Ovary (tissue), 7 donors: ENCODE measurements at regions not wholly inside any gene's neighbourhood (a gene's known extent, or its start where the extent isn't known, plus 50 kb on each side); places are given as distances from the start of the nearest gene placed in this dataset.

ENCODE experiments used
- DNase-seq, 5 donors: peaks; one replicate each; pipeline ENCODE4 v3.0.0-alpha.2; 2019 to 2020
- H3K27ac ChIP-seq, 2 donors: fragments of 200-600 bp; one replicate each; pipeline versions ENCODE4 v1.5.1 to v1.8.0; 2019 to 2022
- H3K27me3 ChIP-seq: fragments of 200-600 bp; one replicate; pipeline ENCODE4 v1.8.0; 2022
- H3K36me3 ChIP-seq: fragments of 200-600 bp; sonication (generic); one replicate; pipeline ENCODE4 v1.5.1; 2019
- H3K4me1 ChIP-seq: one replicate; pipeline ENCODE4 v1.8.1; 2013; ENCODE audit warnings: mild to moderate bottlenecking, moderate library complexity; ENCODE audit not compliant: insufficient read depth
- H3K4me3 ChIP-seq: fragments of 200-600 bp; sonication (generic); one replicate; pipeline ENCODE4 v1.5.1; 2017
- H3K9me3 ChIP-seq, 2 donors: fragments of 200-600 bp in 1 of 2; sonication (generic) in 1 of 2; one replicate each; pipeline versions ENCODE4 v1.5.1 to v1.8.1; 2013 to 2019; ENCODE audit warnings: mild to moderate bottlenecking in 1 of 2, moderate library complexity in 1 of 2
- CTCF ChIP-seq, 3 donors: fragments of 450-650 bp in 2 of 3; fragments of 200-600 bp in 1 of 3; IDR thresholded peaks; one replicate each; pipeline versions ENCODE4 v1.5.1 to v1.8.0; 2016 to 2022; ENCODE audit warnings: antibody characterized with exemption in 3 of 3, mild to moderate bottlenecking in 1 of 3
- EP300 ChIP-seq: sonication (generic); formaldehyde crosslinking; IDR thresholded peaks from one replicate; pipeline ENCODE4 v1.6.1; 2017; ENCODE audit warnings: antibody characterized with exemption
- POLR2A ChIP-seq: fragments of 450-650 bp; IDR thresholded peaks from one replicate; pipeline ENCODE4 v1.6.1; 2017; ENCODE audit warnings: antibody characterized with exemption, mild to moderate bottlenecking, moderate library complexity
- WGBS, 3 donors: extraction: QIAGEN DNeasy Blood & Tissue Kit in 1 of 3; methylation state at CpG; one replicate each; pipeline versions ENCODE4 v1.1.5 to v1.1.7; 2013 to 2017; 5-methylcytosine and 5-hydroxymethylcytosine counted together
- intact Hi-C, 4 donors: fragments of 100-400 bp; cut with DNase I; formaldehyde crosslinking; loops; one replicate each; pipeline versions ENCODE4 v1.11.0 to v1.15.1; 2022 to 2023
- donor health status: DM: no; HTN: no; CAD: no; lungs with moderate emphysema.
- donor health status: DM: no; HTN: no; CAD: no.
- donor health status: Bipolar disorder and iron deficiency.
- donor health status: DM: no; HTN: no; CAD: no.
- donor health status: DM: yes; HTN: yes; CAD: no.

GRCh38 chr1:38272515-38272914 lies 225.9 kb upstream of the POU3F1 start:
- no peak for DNase-seq
- no peaks in the 10 kb centered on the region for H3K9me3 ChIP-seq
- H3K4me3 ChIP-seq: no peak overlapping the region
- H3K4me1 ChIP-seq: no peaks in the 10 kb centered on the region
- H3K36me3 ChIP-seq: no peaks in the 10 kb centered on the region
- no peaks in the 10 kb centered on the region for H3K27me3 ChIP-seq
- 81 to 86% (median 84%) methylated on average over 3 of the region's 3 CpGs for WGBS, 3 donors
- no peak overlapping the region for H3K27ac ChIP-seq
- no peak for TF ChIP-seq EP300
- no peak for TF ChIP-seq CTCF (IDR thresholded peaks at IDR 0.05)
- TF ChIP-seq POLR2A: no peak
- intact Hi-C loops: no loop called here

DNA sequence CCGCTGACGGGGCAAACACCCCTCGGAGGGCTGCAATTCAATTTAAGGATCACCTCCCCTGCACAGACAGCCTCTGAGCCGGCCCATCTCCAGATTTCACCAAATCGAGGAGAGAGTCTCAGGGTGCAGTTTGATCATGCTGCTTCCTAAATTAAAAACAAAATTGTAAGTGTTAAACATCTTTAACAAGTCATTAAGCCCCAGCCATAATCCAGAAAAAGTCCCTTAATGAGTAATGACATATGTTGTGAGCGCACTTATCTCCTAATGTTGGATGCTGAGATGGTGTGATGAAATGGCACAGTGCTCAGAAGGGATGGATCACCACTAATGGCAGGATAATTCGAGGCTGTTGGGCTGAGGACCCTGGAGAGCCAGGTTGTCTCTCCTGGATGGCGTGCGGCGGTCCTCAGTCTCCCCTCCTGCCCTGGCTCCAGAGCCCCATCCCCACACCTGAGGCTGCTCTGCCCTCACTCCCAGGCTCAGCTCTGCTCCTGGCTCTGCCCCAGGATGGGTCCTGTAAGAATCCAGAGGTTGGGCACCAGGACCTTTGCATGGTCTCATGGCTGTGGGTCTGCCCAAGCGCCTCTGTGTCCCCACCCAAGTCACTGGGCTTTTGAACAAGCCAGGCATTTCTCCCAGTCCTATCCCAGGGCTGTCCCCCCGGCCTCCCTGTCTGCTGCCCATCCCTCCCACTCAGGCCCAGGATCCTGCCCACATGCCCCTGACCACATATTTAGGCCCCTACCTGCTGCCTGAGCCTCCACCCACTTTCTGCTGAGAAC lies 224.4 kb upstream of the POU3F1 start:
- intact Hi-C loops: no loop called here
- no peaks in the 10 kb centered on the region for H3K4me1 ChIP-seq
- 80 to 87% (median 83%) methylated on average over 12 of the region's 12 CpGs for whole genome bisulfite sequencing, 3 donors
- no peaks in the 10 kb centered on the region for H3K36me3 ChIP-seq
- no peaks in the 10 kb centered on the region for H3K9me3 ChIP-seq
- no peak for DNase-seq
- TF ChIP-seq POLR2A: no peak
- TF ChIP-seq EP300: no peak
- TF ChIP-seq CTCF (IDR thresholded peaks at IDR 0.05): no peak
- no peak overlapping the region for H3K27ac ChIP-seq
- no peaks in the 10 kb centered on the region for H3K27me3 ChIP-seq
- H3K4me3 ChIP-seq: no peak overlapping the region

- intact Hi-C loops: no loop called here
- TF ChIP-seq CTCF (IDR thresholded peaks at IDR 0.05) (no peak), POLR2A (no peak), EP300 (no peak)
- Histone ChIP-seq H3K4me3 (no peak overlapping the region), H3K27me3 (no peaks in the 10 kb centered on the region), H3K27ac (no peak overlapping the region), H3K4me1 (no peaks in the 10 kb centered on the region), H3K36me3 (no peaks in the 10 kb centered on the region), H3K9me3 (no peaks in the 10 kb centered on the region)
- no peak for DNase-seq
- WGBS, 3 donors: 35 to 49% (median 46%) methylated on average over 15 of the region's 15 CpGs
Observed at GRCh38 chr1:38269923-38270848, 223.6 kb upstream of the POU3F1 start.

- Histone ChIP-seq H3K27me3 (no peaks in the 10 kb centered on the region), H3K36me3 (no peaks in the 10 kb centered on the region), H3K4me3 (no peak overlapping the region), H3K27ac (no peak overlapping the region), H3K9me3 (no peaks in the 10 kb centered on the region), H3K4me1 (no peaks in the 10 kb centered on the region)
- no peak for TF ChIP-seq CTCF (IDR thresholded peaks at IDR 0.05)
- no peak for TF ChIP-seq POLR2A
- TF ChIP-seq EP300: no peak
- intact Hi-C loops: no loop called here
- DNase-seq: no peak
- WGBS, 3 donors: 80 to 94% (median 83%) methylated on average over 4 of the region's 4 CpGs
Observed at GRCh38 chr1:38268226-38268625, 221.6 kb upstream of the POU3F1 start.
